ENCODE measurements at regions not wholly inside any gene's neighbourhood (a gene's known extent, or its start where the extent isn't known, plus 50 kb on each side); places are given as distances from the start of the nearest gene placed in this dataset.
"Not testable (repeated sequence)": the region's sequence is repeated elsewhere in the genome, so short reads cannot be mapped to it uniquely, and the experiment has no call there.

DNA sequence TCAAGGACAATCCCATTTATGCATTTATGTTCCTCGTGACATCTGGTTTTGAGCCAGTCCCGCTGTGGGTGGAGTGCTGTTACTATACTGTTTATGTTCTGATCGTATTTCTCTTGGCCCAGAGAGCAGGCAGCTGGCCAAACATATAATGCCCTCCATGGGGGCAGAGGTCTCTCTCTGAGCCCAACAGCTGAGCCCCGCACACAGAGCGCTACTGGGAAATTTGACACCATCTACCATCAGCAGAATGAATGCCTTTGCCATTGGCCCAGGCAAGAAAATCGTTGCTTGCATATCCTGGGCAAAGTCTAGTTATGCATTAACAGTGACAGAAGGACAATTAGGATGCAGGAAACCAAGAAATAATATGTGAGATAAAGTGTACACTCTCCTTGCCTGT is 126.8 kb upstream of the CACNA1A start:
- in situ Hi-C loops (cut with HindIII; ENCODE audit: low sequenced_read_pairs), result no loop called here
- DNase-seq (ENCODE audit: low read depth, low spot score), result peak; percentile 71
- H3K4me3 ChIP-seq (ENCODE audit: low read depth, low read length), result no peak overlapping the region
- TF ChIP-seq, protein P1, sequence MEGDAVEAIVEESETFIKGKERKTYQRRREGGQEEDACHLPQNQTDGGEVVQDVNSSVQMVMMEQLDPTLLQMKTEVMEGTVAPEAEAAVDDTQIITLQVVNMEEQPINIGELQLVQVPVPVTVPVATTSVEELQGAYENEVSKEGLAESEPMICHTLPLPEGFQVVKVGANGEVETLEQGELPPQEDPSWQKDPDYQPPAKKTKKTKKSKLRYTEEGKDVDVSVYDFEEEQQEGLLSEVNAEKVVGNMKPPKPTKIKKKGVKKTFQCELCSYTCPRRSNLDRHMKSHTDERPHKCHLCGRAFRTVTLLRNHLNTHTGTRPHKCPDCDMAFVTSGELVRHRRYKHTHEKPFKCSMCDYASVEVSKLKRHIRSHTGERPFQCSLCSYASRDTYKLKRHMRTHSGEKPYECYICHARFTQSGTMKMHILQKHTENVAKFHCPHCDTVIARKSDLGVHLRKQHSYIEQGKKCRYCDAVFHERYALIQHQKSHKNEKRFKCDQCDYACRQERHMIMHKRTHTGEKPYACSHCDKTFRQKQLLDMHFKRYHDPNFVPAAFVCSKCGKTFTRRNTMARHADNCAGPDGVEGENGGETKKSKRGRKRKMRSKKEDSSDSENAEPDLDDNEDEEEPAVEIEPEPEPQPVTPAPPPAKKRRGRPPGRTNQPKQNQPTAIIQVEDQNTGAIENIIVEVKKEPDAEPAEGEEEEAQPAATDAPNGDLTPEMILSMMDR (IDR thresholded peaks at IDR 0.05; ENCODE audit: low read depth, low read length), result no peak

DNA sequence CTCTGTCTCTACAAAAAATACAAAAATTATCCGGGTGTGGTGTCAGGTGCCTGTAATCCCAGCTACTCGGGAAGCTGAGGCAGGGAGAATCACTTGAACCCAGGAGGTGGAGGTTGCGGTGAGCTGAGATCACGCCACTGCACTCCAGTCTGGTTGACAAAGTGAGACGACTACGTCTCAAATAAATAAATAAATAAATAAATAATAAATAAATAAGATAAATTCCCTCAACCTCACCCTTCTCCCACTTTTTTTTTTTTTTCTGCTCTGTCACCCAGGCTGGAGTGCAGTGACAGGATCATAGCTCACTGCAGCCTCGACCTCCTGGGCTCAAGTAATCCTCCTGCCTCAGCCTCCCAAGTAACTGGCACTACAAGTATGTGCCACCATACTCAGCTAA is 125.9 kb upstream of the CACNA1A start:
- H3K4me3 ChIP-seq (ENCODE audit: low read depth, low read length); DNase-seq (ENCODE audit: low read depth, low spot score); in situ Hi-C loops (cut with HindIII; ENCODE audit: low sequenced_read_pairs): not testable (repeated sequence)

DNA sequence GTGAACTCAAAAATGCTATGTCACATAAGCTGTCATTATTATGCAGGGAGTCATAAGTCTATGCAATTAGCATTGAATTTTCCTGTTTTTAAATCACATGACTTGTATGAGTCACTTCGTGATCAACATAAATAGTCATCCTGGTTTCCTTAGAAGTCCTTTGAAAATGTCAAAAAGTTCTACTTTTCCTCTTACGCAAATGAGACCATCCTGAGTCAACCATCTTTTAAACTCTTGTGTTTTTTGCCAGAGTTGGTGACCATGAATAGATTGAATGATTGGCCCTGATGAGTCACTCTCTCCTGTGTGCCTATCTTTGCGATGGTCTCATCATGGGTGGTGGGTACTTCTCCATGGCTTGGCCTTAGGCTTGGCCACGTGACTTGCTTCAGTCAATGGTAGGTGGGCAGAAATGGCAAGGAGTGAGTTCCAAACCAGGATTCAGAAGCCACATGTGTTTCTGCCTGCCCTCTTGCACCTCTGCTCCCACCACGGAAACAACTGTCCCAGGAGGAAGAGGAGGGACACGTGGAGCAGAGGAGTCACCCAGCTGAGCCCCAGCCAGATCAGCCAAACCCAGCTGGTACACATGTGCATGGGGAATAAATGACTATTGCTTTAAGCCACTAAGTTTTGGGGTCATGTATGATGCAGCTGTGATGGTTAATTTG is 123.5 kb upstream of the CACNA1A start:
- TF ChIP-seq, protein P1 (IDR thresholded peaks at IDR 0.05; ENCODE audit: low read depth, low read length), result no peak
- in situ Hi-C loops (cut with HindIII; ENCODE audit: low sequenced_read_pairs), result no loop called here
- peak; percentile 46 for DNase-seq (ENCODE audit: low read depth, low spot score)
- H3K4me3 ChIP-seq (ENCODE audit: low read depth, low read length), result no peak overlapping the region

DNA sequence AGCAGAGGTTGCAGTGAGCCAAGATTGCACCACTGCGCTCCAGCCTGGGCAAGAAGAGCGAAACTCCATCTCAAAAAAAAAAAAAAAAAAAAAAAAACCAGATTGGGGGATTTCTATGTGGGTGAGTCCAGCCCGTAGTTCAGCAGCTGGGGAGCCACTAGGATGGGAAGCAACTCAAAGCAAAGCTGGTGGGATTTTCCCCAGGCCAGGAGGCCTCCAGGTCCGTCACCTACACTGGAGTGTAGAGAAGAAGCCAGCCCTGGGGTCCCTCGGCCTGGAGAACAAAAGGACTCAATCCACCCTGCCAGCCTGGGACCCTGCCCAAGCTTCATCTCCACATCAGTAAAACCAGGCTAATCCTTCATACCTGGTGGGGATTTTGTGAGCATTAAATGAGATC is 121.3 kb upstream of the CACNA1A start:
- in situ Hi-C loops (cut with HindIII; ENCODE audit: low sequenced_read_pairs), result no loop called here
- TF ChIP-seq, protein P1 (IDR thresholded peaks at IDR 0.05; ENCODE audit: low read depth, low read length), result no peak
- H3K4me3 ChIP-seq (ENCODE audit: low read depth, low read length), result no peak overlapping the region
- DNase-seq (ENCODE audit: low read depth, low spot score), result no peak

DNA sequence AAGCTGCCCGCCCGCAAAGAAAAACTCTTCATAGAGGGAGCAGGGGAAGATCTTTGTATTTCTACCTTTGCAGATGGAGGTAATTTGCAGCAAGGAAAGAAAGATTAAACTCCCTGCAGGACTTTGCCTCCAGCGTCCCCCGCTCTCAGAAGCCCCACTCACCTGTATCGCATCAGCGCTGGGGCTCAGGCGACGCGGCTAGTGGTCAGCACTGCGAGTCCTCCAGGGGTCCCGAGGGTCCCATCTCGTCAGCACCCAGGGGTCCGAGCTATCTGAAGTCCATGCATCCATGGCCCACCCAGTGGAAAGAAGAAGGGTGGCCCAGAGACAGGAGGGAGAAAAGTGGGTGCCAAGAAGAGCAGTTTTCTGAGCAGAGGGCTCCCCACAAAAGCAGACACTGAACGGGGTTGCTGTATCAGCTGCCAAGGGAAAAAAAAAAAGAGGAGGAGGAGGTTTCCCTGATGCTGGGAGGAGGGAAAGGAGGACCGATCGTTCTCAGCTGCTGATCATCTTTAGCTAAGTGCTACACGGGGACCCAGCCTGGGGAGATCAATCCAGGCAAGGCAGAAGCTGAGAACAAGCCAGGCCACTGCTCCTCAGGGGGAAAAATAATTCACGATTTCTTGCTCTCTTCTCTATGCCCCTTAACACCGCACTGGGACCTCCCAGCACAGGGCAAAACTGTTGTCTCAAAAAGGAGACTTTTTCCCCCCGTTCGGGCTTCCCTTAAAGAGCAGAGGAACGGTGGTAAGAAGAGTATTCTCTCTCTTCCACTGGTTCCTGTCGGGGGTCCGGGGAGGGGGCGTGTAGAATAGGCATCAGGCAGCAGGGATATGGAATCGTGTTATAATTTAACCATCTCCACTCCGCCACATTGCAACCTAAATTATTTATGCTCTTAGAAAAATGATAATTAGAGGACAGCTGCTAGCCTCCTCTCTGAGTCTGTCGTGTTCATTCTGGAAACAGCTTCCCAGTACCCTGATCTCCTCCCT is 117.7 kb upstream of the CACNA1A start:
- TF ChIP-seq, protein P1 (IDR thresholded peaks at IDR 0.05; ENCODE audit: low read depth, low read length), result no peak

DNA sequence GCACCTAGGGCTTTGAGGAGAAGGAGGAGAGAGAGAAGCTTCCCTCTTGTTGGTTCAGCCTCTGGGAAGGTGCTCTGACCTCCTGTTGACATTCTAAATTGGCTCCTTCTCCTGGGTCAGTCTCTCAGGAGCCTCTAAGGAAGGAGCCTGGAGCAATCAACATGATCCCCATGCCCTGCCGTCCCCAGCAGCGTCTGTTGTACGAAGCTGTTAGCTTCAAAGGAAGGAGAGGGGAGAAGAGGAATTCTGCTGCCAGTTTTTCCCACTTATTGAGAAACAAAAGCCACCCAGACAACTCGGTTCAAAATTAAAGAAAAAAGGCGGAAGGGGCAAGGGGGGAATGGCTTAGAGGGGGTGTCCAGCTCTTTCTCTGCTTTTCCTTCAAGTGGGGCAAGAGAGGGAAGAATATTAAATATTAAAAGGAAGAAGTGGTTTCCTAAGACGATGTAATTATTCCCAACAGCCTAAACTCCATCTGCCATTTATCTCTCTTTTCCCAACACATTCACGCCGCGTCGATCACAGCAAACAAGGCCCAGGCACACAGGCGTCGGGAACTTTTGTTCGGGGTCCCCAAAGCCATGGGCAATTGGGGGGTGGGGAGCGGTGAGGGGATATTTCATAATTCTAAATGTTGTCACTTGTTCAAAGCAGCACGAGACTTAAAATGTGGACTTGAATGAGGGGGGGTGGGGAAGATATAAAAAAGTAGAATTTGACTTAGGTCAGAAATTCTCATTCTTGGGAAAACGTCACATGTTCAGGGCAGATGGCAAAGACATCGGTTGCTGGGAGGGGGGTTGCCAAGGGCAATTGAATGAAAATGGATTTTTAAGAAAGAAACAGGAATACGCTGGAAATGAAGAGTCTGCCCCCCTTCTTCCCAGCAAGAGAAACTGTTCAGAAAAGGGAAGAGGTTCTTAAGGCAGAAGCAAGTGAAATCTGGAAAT is 116.8 kb upstream of the CACNA1A start:
- no peak for DNase-seq (ENCODE audit: low read depth, low spot score)
- in situ Hi-C loops (cut with HindIII; ENCODE audit: low sequenced_read_pairs), result no loop called here
- H3K4me3 ChIP-seq (ENCODE audit: low read depth, low read length), result no peak overlapping the region
- TF ChIP-seq, protein P1 (IDR thresholded peaks at IDR 0.05; ENCODE audit: low read depth, low read length), result no peak

More for the DNA sequence above, 117.7 kb upstream of the CACNA1A start:
- no peak for DNase-seq (ENCODE audit: low read depth, low spot score)
- no peak overlapping the region for H3K4me3 ChIP-seq (ENCODE audit: low read depth, low read length)
- in situ Hi-C loops (cut with HindIII; ENCODE audit: low sequenced_read_pairs), result no loop called here

Data from astrocyte of the spinal cord (primary cell).